C4-2B (cell line): ENCODE measurements at regions not wholly inside any gene's neighbourhood (a gene's known extent, or its start where the extent isn't known, plus 50 kb on each side); places are given as distances from the start of the nearest gene placed in this dataset.

Experiments used
- CTCF ChIP-seq: fragments of 450-650 bp; conservative IDR thresholded peaks from 2 replicates; pipeline ENCODE4 v1.5.1; 2017; ENCODE audit warnings: mild to moderate bottlenecking
- ZFX ChIP-seq: fragments of 450-650 bp; IDR thresholded peaks from 2 replicates; pipeline ENCODE4 v1.6.1; 2017

GRCh38 chr11:86888164-86889000 is 66.8 kb downstream of the FZD4 start:
- TF ChIP-seq CTCF = no peak
- no peak for TF ChIP-seq ZFX
